Endothelial cell of umbilical vein (primary cell): ENCODE measurements at regions not wholly inside any gene's neighbourhood (a gene's known extent, or its start where the extent isn't known, plus 50 kb on each side); places are given as distances from the start of the nearest gene placed in this dataset.

Experiments
- BruUV-seq: library from RNA; stranded (reverse); fragments of 400-500 nt; replicated peaks from 2 replicates; lab custom pipeline; 2021; lab: Mats Ljungman, UMichigan
- CTCF ChIA-PET: fragments of 300-600, 350-600 bp; sonication (Branson Sonifier 250); formaldehyde crosslinking; loops from one replicate; lab custom pipeline; 2021; ENCODE audit warnings: antibody characterized with exemption, inconsistent platforms; lab: Charles Lee
- POLR2A ChIA-PET: fragments of 300-600, 350-600 bp; sonication (Branson Sonifier 250); formaldehyde crosslinking; loops from one replicate; lab custom pipeline; 2021; ENCODE audit warnings: antibody characterized with exemption, inconsistent platforms; lab: Charles Lee
- DNase-seq: peaks from one replicate; pipeline ENCODE4 v3.0.0-alpha.2; 2011; ENCODE audit warnings: low read depth, low spot score
- FAIRE-seq: peaks from 2 replicates; lab custom pipeline; 2011; peaks lifted over from hg19 to GRCh38; lab: Jason Lieb, UNC
- H2AFZ ChIP-seq: 2 replicates; pipeline ENCODE4 v1.6.0; 2012; ENCODE audit warnings: low read depth, low read length, control low read depth, inconsistent platforms
- H3K27ac ChIP-seq: 2 replicates; pipeline ENCODE4 v1.5.1; 2011; ENCODE audit warnings: low read depth, mild to moderate bottlenecking, control low read depth, low read length, moderate library complexity; ENCODE audit not compliant: insufficient read depth
- H3K27me3 ChIP-seq, 2 experiments: 2 replicates each; pipeline versions ENCODE4 v1.6.0 to v1.6.1; 2011; ENCODE audit warnings: low read length in 2 of 2, mixed read lengths in 1 of 2; ENCODE audit not compliant: control insufficient read depth in 2 of 2, insufficient read depth in 2 of 2
- H3K36me3 ChIP-seq, 2 experiments: 2 replicates in 1 of 2; 3 replicates in 1 of 2; pipeline ENCODE4 v1.5.1; 2011; ENCODE audit warnings: low read length in 2 of 2, mild to moderate bottlenecking in 1 of 2, moderate library complexity in 1 of 2; ENCODE audit not compliant: control insufficient read depth in 2 of 2, insufficient read depth in 2 of 2; ENCODE audit errors: extremely low read depth in 1 of 2
- H3K4me1 ChIP-seq: 3 replicates; pipeline ENCODE4 v1.5.1; 2011; ENCODE audit warnings: mild to moderate bottlenecking, low read length; ENCODE audit not compliant: control insufficient read depth, insufficient read depth; ENCODE audit errors: extremely low read depth
- H3K4me2 ChIP-seq: 2 replicates; pipeline ENCODE4 v1.6.1; 2011; ENCODE audit warnings: low read length, control low read depth, mixed read lengths; ENCODE audit not compliant: insufficient read depth
- H3K4me3 ChIP-seq, 3 experiments: fragments of 200-600 bp in 1 of 3; sonication (generic), shearing (Covaris generic) in 1 of 3; replicated peaks in 1 of 3; 2 replicates each; pipeline ENCODE4 v1.5.1; 2011 to 2016; ENCODE audit warnings: control low read depth in 3 of 3, low read length in 3 of 3, mild to moderate bottlenecking in 2 of 3, inconsistent platforms in 1 of 3, low read depth in 1 of 3, moderate library complexity in 1 of 3; ENCODE audit not compliant: insufficient read depth in 1 of 3
- H3K79me2 ChIP-seq: 2 replicates; pipeline ENCODE4 v1.6.0; 2012; ENCODE audit warnings: low read length, inconsistent platforms; ENCODE audit not compliant: control insufficient read depth, insufficient read depth
- H3K9ac ChIP-seq: replicated peaks from 2 replicates; pipeline ENCODE3; 2011; ENCODE audit warnings: low read length, control low read depth; ENCODE audit not compliant: insufficient read depth; ENCODE audit errors: extremely low read depth
- H3K9me1 ChIP-seq: replicated peaks from 3 replicates; pipeline ENCODE4 v1.6.0; 2011; ENCODE audit warnings: mild to moderate bottlenecking, low read length; ENCODE audit not compliant: control insufficient read depth, insufficient read depth; ENCODE audit errors: extremely low read depth
- H3K9me3 ChIP-seq: replicated peaks from 2 replicates; pipeline ENCODE4 v1.5.1; 2012; ENCODE audit warnings: low read length, inconsistent platforms; ENCODE audit not compliant: control insufficient read depth, insufficient read depth
- H4K20me1 ChIP-seq: replicated peaks from 2 replicates; pipeline ENCODE3; 2011; ENCODE audit warnings: mild to moderate bottlenecking, low read length; ENCODE audit not compliant: control insufficient read depth, insufficient read depth; ENCODE audit errors: extremely low read depth
- EZH2 ChIP-seq: IDR thresholded peaks from 2 replicates; pipeline ENCODE4 v1.6.1; 2012; ENCODE audit warnings: borderline replicate concordance, low read depth, mild to moderate bottlenecking, moderate library complexity, low read length, inconsistent platforms; ENCODE audit not compliant: severe bottlenecking
- FOS ChIP-seq: IDR thresholded peaks from 2 replicates; pipeline ENCODE4 v1.6.1; 2011; ENCODE audit warnings: mild to moderate bottlenecking, low read length, moderate library complexity, borderline replicate concordance; ENCODE audit not compliant: insufficient read depth
- GATA2 ChIP-seq: IDR thresholded peaks from 2 replicates; pipeline ENCODE4 v1.7.0; 2011; ENCODE audit warnings: low read depth, mild to moderate bottlenecking, moderate library complexity, mixed read lengths, low read length; ENCODE audit not compliant: insufficient read length, insufficient read depth
- JUN ChIP-seq: IDR thresholded peaks from 2 replicates; pipeline ENCODE4 v1.6.1; 2011; ENCODE audit warnings: borderline replicate concordance, low read depth; ENCODE audit not compliant: insufficient read length, insufficient read depth
- MYC ChIP-seq: IDR thresholded peaks from one replicate; pipeline ENCODE4 v1.6.1; 2011; ENCODE audit warnings: mild to moderate bottlenecking, low read depth, low read length
- POLR2A ChIP-seq: IDR thresholded peaks from 2 replicates; pipeline ENCODE4 v1.6.1; 2012; ENCODE audit warnings: low read depth, mild to moderate bottlenecking, control low read depth, low read length
- POLR2AphosphoS5 ChIP-seq: IDR thresholded peaks from 2 replicates; pipeline ENCODE4 v1.6.1; 2012; ENCODE audit warnings: low read depth, mild to moderate bottlenecking, control low read depth, low read length, moderate library complexity; ENCODE audit not compliant: insufficient read depth
- dilution Hi-C: fragments of 300-500 bp; cut with MboI; formaldehyde crosslinking; loops from one replicate; pipeline ENCODE4 v1.15.0; 2019; ENCODE audit warnings: low sequenced_read_pairs; ENCODE audit not compliant: extremely low pct_ligation_motif_present
- intact Hi-C: fragments of 100-400 bp; cut with micrococcal nuclease; formaldehyde crosslinking; loops from one replicate; pipeline ENCODE4 v1.10.0; 2022
- TF ChIP-seq, protein P1 (sequence below), 2 donors: IDR thresholded peaks; 1 replicate in 1 of 2; 2 replicates in 1 of 2; pipeline ENCODE4 v1.5.1; 2011; ENCODE audit warnings: low read length in 2 of 2, mild to moderate bottlenecking in 2 of 2, moderate library complexity in 2 of 2, control low read depth in 1 of 2, inconsistent platforms in 1 of 2, low read depth in 1 of 2; ENCODE audit not compliant: insufficient read depth in 1 of 2; ENCODE audit errors: extremely low read depth in 1 of 2
- TF ChIP-seq, protein P2 (sequence below): IDR thresholded peaks from 2 replicates; pipeline ENCODE4 v1.6.1; 2011; ENCODE audit not compliant: insufficient read depth, insufficient read length

DNA sequence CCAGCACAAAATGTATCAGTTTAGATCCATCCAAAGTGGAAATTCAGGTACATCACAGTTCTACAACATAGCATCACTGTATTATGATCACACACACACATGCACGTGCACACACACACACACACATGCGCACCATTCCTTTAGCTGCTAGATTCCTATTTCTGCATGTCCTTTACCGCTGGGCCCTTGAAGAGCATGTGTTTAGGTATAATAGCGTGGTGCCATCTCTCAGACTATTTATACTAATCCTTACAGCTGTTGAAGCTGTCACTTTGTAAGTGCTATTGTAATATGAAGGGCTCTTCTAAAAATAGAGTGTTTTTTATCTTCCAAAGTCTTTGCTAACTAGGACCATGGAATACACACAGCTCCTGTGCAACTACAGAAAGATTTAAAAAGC lies 308.8 kb upstream of the TRPC7 start:
- no peaks in the 10 kb centered on the region for H4K20me1 ChIP-seq
- no peaks in the 10 kb centered on the region for H3K79me2 ChIP-seq
- no peaks in the 10 kb centered on the region for H3K36me3 ChIP-seq
- H3K27ac ChIP-seq = no peak overlapping the region
- no peaks in the 10 kb centered on the region for H3K27me3 ChIP-seq
- no peaks in the 10 kb centered on the region for H3K9me1 ChIP-seq
- no TSS peak for BruUV-seq
- CTCF ChIA-PET = interaction anchor here (0.5 to 2.8 kb wide), 4 partner anchors 9 to 174 kb away, joined by 3 to 10 read pairs (median 4); no protein-coding TSS in a partner anchor
- intact Hi-C loops = no loop called here
- H3K9me3 ChIP-seq = no peaks in the 10 kb centered on the region
- H3K9ac ChIP-seq = no peak overlapping the region
- H3K4me2 ChIP-seq = no peak overlapping the region
- POLR2A ChIA-PET = no interaction called here
- TF ChIP-seq, protein P1, sequence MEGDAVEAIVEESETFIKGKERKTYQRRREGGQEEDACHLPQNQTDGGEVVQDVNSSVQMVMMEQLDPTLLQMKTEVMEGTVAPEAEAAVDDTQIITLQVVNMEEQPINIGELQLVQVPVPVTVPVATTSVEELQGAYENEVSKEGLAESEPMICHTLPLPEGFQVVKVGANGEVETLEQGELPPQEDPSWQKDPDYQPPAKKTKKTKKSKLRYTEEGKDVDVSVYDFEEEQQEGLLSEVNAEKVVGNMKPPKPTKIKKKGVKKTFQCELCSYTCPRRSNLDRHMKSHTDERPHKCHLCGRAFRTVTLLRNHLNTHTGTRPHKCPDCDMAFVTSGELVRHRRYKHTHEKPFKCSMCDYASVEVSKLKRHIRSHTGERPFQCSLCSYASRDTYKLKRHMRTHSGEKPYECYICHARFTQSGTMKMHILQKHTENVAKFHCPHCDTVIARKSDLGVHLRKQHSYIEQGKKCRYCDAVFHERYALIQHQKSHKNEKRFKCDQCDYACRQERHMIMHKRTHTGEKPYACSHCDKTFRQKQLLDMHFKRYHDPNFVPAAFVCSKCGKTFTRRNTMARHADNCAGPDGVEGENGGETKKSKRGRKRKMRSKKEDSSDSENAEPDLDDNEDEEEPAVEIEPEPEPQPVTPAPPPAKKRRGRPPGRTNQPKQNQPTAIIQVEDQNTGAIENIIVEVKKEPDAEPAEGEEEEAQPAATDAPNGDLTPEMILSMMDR (IDR thresholded peaks at IDR 0.05; ENCODE audit: extremely low read depth in 1 of 2, insufficient read depth in 1 of 2, low read depth in 1 of 2, low read length in 2 of 2) = no peak
- TF ChIP-seq MYC (no peak), GATA2 (no peak), POLR2AphosphoS5 (no peak), JUN (no peak), EZH2 (no peak), POLR2A (no peak), FOS (no peak)
- TF ChIP-seq, protein P2, sequence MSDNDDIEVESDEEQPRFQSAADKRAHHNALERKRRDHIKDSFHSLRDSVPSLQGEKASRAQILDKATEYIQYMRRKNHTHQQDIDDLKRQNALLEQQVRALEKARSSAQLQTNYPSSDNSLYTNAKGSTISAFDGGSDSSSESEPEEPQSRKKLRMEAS = no peak
- FAIRE-seq = no peak
- dilution Hi-C loops = no loop called here
- no peak for DNase-seq
- H2AFZ ChIP-seq = no peak overlapping the region
- no peak overlapping the region for H3K4me3 ChIP-seq
- no peaks in the 10 kb centered on the region for H3K4me1 ChIP-seq
